HG02870 (cell line): ENCODE measurements at regions not wholly inside any gene's neighbourhood (a gene's known extent, or its start where the extent isn't known, plus 50 kb on each side); places are given as distances from the start of the nearest gene placed in this dataset.

Experiments
- ATAC-seq: cut with Tn5 transposase; IDR thresholded peaks from one replicate; pipeline ENCODE4 v1.9.1; 2021; ENCODE audit warnings: mild to moderate bottlenecking, moderate library complexity; ENCODE audit not compliant: unreplicated experiment

- no peak for ATAC-seq
These were observed 372.8 kb upstream of the DUSP10 start for GRCh38 chr1:222114536-222115156.

GRCh38 chr1:222109836-222110235, 367.9 kb upstream of the DUSP10 start:
- no peak for ATAC-seq

GRCh38 chr1:222107975-222108374, 366.1 kb upstream of the DUSP10 start:
- no peak for ATAC-seq

DNA sequence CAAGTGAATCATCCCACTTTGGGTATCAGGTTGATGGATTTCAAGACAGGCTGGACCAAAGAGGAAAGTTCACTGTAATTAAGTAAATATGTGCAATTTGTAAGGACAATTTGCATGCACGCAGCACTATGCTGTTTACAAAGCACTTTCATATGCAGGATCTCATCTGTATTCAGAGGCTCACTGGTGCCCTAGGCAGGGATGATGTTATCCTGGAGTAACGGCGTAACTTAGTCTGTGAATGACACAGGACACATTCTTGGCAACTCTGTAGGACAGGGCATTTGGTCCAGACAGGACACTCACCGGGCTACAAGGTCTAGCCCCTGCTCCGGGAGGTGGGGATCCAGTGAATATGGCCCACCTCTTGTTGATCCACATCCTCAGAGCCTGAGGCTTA, 365.4 kb upstream of the DUSP10 start:
- ATAC-seq, result no peak

- ATAC-seq, result no peak
These were observed 364.5 kb upstream of the DUSP10 start for GRCh38 chr1:222106377-222106776.

DNA sequence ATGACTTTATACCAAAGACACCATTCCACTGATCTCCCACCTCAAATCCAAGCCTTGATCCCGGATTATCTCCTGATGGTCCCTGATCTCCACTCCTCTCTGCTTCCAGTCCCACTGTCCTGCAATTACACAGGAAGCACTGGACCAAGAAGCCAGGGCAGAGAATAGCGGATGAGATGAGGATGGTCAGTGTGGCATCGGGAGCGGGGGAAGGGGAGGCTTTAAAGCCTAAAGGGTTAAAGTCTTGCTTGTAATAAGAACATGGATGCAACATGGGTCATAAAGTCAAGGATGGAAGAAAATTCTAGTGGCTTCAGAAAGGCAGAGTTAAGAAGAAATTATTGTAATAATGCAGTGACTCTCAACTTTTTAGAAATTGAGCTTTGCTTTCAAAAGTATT, 364.0 kb upstream of the DUSP10 start:
- no peak for ATAC-seq

DNA sequence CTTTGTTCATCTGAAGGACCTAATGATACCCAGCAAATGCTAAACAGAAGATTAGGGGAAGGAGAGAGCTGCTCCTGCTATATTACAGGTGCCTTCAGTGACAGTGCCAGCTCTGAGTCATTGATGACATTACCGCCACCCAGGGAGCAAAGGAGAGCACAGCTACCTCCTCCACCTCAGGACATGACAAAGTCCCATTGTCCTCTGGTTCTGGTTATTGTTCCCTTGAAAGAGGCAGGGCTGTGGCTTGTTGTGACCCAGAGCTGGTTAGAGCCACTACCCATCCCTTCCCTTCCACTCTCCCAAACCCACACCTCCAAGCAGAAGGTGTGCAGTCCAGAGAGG, 363.5 kb upstream of the DUSP10 start:
- no peak for ATAC-seq

- no peak for ATAC-seq
These were observed 363.0 kb upstream of the DUSP10 start for GRCh38 chr1:222104694-222105392.

DNA sequence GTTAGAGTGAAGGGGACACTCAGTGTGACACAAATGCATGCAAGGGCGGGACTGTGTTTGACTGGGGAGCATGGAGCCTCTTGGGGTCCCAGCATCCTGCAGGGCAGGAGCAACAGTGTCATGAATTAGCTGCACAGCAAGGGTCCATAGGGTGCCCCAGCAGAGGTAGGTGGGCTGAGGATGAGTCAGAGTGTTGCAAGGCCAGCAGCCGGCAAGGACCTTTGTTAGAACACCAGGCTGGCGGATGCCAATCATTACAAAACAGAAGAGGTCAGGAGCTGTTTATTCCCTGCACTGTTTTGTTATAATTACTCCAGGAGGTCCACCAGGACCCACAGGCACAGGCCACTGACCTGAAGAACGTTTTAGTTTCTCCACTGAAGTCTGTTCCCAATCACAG, 362.2 kb upstream of the DUSP10 start:
- ATAC-seq, result no peak

DNA sequence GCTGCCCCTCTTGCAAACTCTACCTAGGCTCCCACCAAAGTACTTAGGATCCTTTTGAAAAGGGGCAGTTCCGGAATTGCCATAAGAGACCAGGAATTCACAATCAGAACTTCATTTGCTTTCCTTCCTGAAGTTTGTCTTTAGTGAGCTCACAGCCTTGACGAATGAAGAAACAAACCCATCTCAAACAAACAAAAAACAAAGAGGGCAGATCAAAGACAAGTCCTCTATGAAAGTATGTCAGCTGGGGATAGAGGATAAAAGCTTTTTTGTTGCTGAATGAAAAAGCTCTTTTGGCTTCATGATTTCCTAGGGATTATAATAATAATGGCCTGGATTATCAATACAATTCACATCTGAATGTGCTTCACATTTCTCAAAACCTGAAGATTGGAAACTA, 357.9 kb upstream of the DUSP10 start:
- no peak for ATAC-seq

DNA sequence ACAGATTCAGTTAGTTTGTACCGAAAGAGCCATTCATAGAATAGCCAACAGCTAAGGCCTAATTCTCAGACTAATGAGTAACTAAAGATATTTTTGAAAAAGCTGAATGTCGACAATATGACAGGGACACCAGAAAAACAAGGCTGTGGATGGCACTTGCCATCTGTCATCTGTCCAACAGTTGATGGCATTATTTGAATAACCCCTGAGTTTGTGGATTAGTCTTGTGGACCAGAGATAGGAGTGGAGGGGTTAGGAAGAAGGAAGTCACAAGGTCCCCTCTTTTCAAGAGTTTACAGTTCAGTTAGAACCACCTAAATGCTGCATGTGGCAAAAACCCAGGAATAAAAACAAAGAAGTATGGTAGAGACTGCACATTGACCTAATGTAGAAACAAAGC, 356.5 kb upstream of the DUSP10 start:
- ATAC-seq, result no peak

- ATAC-seq, result no peak
These were observed 355.7 kb upstream of the DUSP10 start for GRCh38 chr1:222097588-222097987.

GRCh38 chr1:222096883-222097282, 355.0 kb upstream of the DUSP10 start:
- ATAC-seq, result no peak

- ATAC-seq, result no peak
These were observed 354.5 kb upstream of the DUSP10 start for GRCh38 chr1:222096476-222096772.

DNA sequence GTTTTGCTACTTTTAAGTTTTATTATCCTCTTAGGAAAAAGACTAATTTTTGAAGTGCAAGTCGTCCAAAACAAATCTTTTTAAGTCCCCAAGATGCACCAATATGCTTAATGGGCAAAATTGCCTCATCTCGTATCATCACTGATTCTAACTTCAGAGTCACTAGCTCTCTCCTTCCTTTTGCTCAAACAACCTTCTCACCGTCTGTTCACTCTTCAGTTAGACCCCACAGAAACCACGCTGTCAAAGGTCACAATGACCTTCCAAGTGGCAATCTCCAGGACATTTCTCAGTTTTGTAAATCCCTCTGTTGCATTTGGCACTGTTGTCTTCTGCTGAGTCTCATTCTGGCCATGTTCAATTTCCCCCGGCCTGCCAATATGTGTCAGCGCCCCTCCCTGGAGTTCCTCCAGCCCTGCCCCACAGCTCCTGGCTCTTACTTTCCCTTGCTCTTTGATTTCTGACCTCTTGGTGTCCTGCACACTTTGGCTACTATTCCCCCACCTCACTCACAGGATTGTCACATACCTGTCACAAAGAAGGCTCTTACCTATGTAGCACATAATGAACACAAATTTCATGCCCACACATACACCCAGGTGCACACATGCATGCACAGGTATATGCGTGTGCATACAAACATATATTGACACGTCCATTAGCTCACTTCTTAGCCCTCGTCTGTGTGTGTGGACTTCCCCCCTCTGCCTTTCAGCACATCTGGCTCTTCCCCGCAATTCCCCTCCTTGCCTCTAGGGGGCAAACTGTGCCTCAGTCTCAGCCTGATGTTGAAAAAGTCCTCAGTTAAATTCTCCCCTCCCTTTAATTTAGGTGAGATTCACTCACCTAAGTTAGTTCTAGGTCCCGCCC, 354.0 kb upstream of the DUSP10 start:
- peak; percentile 84 for ATAC-seq

DNA sequence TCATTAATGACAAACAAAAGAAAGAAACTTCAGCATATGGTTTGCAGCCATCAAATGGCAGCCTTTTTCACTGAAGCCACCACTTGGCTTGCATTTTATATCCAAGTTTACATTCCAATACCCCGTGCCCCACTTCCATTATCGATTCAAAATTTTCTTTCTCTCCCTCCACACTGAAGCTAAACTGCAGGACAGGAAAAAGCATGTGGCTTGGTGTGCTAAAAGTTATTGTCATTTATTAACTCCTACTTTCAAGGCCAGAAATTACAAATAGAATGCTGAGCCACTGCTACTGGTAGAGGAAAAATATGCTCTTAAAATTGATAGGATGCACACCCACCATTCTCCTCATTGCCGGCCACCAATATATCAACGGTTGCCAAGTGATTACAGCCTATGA, 351.6 kb upstream of the DUSP10 start:
- no peak for ATAC-seq

- ATAC-seq, result no peak
These were observed 348.2 kb upstream of the DUSP10 start for GRCh38 chr1:222090103-222090502.

- no peak for ATAC-seq
These were observed 345.5 kb upstream of the DUSP10 start for GRCh38 chr1:222087221-222087920.

DNA sequence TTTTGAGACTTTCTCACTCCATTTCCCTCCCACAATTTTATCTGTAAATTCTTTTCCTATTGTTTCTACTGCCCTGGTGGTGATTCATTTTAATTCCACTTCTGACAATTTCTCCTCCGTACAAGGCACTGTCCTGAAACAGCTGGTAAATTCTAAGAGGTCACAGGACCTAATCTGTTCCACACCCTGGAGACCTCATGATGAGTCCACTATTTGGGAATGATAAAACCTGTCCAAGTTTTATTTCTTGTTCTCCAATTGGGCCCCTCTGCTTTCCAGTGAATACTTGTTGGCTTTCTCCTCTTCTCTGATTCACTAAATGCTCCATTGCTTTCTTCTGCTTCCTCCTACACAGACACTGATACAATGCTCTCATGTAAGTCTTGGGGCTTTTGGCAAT, 343.1 kb upstream of the DUSP10 start:
- no peak for ATAC-seq

DNA sequence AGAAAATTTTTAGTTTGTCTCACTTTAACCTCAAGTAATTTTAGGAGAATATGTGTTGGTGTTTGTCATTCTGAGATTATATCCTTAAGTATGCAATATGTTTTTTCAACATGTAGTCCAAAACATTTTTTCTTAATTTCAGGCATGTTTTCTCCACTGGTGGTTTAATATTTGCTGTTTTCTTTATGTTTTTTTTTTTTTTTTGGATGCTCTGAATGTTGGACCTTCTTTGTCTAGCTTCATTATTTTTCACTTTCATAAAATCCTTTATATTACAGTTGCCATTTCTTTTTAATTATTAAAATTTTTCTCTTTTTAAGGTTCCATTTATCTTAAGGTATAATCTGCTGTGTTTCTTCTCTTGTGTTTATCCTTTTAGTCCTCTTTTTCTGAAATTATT, 342.2 kb upstream of the DUSP10 start:
- no peak for ATAC-seq

DNA sequence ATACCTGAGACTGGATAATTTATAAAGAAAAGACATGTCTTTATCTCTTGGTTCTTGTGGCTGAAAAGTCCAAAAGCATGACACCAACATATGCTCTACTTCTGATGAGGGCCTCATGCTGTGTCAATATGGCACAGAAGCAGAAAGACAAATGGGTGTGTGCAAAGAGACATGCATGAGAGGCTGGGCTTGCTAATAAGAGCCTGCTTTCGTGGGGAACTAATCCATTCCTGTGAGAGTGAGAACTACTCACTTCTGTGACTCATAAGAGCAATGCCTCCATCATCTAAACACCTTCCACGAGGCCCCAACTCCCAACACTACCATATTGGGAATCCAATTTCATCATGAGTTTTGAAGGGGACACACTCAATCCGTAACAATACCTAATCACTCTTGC, 340.0 kb upstream of the DUSP10 start:
- ATAC-seq, result no peak

- ATAC-seq, result no peak
These were observed 337.7 kb upstream of the DUSP10 start for GRCh38 chr1:222079566-222079965.
